Panc1 (cell line): ENCODE measurements at regions not wholly inside any gene's neighbourhood (a gene's known extent, or its start where the extent isn't known, plus 50 kb on each side); places are given as distances from the start of the nearest gene placed in this dataset.
"Not testable (repeated sequence)": the region's sequence is repeated elsewhere in the genome, so short reads cannot be mapped to it uniquely, and the experiment has no call there.

ENCODE experiments used
- CTCF ChIP-seq: fragments of 450-650 bp; IDR thresholded peaks from 2 replicates; pipeline ENCODE4 v1.5.1; 2017; ENCODE audit warnings: mild to moderate bottlenecking
- POLR2AphosphoS5 ChIP-seq: IDR thresholded peaks from 2 replicates; pipeline ENCODE4 v1.6.1; 2012; ENCODE audit warnings: mild to moderate bottlenecking, low read depth, low read length, moderate library complexity

GRCh38 chrX:63169416-63169815 is 181.7 kb downstream of the SPIN4 start:
- TF ChIP-seq CTCF, POLR2AphosphoS5: not testable (repeated sequence)
